Panc1 (cell line): ENCODE measurements at regions not wholly inside any gene's neighbourhood (a gene's known extent, or its start where the extent isn't known, plus 50 kb on each side); places are given as distances from the start of the nearest gene placed in this dataset.

Source experiments
- POLR2AphosphoS5 ChIP-seq: IDR thresholded peaks from 2 replicates; pipeline ENCODE4 v1.6.1; 2012; ENCODE audit warnings: mild to moderate bottlenecking, low read depth, low read length, moderate library complexity
- SIN3A ChIP-seq: IDR thresholded peaks from 2 replicates; pipeline ENCODE4 v1.6.1; 2012; ENCODE audit warnings: low read depth, mild to moderate bottlenecking, low read length, moderate library complexity, borderline replicate concordance; ENCODE audit not compliant: insufficient read depth
- TCF7L2 ChIP-seq: IDR thresholded peaks from 2 replicates; pipeline ENCODE4 v1.6.1; 2011; ENCODE audit warnings: mild to moderate bottlenecking, low read depth, low read length, inconsistent platforms
- TF ChIP-seq, protein P1 (sequence below): fragments of 450-650 bp; IDR thresholded peaks from 2 replicates; pipeline ENCODE4 v1.5.1; 2017; ENCODE audit warnings: mild to moderate bottlenecking
- TF ChIP-seq, protein P2 (sequence below), 2 experiments: IDR thresholded peaks; 2 replicates each; pipeline ENCODE4 v1.6.1; 2011 to 2012; ENCODE audit warnings: low read depth in 2 of 2, control low read depth in 1 of 2, low read length in 1 of 2, mild to moderate bottlenecking in 1 of 2, moderate library complexity in 1 of 2; ENCODE audit not compliant: insufficient read depth in 1 of 2

DNA sequence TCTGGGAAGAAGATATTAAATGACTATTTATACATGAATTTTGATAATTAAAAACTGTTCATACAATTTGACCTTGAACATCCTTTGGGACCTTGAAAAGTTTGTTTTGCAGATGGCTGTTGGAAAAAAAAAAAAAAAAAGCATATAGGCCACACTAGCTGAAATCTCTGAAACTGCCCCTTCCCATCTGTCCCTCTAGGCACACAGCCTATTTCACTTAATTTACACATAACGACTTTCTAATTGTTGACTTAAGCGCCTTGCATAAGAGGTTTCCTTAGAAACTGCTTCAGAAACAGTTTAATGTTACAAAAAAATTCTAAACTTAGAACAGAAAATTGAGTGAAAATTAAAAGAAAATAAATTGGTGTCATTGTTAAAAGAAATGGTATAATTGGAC, 131.0 kb downstream of the COX18 start:
- TF ChIP-seq, protein P1, sequence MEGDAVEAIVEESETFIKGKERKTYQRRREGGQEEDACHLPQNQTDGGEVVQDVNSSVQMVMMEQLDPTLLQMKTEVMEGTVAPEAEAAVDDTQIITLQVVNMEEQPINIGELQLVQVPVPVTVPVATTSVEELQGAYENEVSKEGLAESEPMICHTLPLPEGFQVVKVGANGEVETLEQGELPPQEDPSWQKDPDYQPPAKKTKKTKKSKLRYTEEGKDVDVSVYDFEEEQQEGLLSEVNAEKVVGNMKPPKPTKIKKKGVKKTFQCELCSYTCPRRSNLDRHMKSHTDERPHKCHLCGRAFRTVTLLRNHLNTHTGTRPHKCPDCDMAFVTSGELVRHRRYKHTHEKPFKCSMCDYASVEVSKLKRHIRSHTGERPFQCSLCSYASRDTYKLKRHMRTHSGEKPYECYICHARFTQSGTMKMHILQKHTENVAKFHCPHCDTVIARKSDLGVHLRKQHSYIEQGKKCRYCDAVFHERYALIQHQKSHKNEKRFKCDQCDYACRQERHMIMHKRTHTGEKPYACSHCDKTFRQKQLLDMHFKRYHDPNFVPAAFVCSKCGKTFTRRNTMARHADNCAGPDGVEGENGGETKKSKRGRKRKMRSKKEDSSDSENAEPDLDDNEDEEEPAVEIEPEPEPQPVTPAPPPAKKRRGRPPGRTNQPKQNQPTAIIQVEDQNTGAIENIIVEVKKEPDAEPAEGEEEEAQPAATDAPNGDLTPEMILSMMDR = no peak
- TF ChIP-seq, protein P2, sequence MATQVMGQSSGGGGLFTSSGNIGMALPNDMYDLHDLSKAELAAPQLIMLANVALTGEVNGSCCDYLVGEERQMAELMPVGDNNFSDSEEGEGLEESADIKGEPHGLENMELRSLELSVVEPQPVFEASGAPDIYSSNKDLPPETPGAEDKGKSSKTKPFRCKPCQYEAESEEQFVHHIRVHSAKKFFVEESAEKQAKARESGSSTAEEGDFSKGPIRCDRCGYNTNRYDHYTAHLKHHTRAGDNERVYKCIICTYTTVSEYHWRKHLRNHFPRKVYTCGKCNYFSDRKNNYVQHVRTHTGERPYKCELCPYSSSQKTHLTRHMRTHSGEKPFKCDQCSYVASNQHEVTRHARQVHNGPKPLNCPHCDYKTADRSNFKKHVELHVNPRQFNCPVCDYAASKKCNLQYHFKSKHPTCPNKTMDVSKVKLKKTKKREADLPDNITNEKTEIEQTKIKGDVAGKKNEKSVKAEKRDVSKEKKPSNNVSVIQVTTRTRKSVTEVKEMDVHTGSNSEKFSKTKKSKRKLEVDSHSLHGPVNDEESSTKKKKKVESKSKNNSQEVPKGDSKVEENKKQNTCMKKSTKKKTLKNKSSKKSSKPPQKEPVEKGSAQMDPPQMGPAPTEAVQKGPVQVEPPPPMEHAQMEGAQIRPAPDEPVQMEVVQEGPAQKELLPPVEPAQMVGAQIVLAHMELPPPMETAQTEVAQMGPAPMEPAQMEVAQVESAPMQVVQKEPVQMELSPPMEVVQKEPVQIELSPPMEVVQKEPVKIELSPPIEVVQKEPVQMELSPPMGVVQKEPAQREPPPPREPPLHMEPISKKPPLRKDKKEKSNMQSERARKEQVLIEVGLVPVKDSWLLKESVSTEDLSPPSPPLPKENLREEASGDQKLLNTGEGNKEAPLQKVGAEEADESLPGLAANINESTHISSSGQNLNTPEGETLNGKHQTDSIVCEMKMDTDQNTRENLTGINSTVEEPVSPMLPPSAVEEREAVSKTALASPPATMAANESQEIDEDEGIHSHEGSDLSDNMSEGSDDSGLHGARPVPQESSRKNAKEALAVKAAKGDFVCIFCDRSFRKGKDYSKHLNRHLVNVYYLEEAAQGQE (IDR thresholded peaks at IDR 0.05; ENCODE audit: insufficient read depth in 1 of 2, low read depth in 2 of 2, low read length in 1 of 2) = no peak
- TF ChIP-seq TCF7L2 (no peak), POLR2AphosphoS5 (no peak), SIN3A (no peak)
